Chondrocyte (in vitro differentiated cells): ENCODE measurements at regions not wholly inside any gene's neighbourhood (a gene's known extent, or its start where the extent isn't known, plus 50 kb on each side); places are given as distances from the start of the nearest gene placed in this dataset.

Source experiments
- DNase-seq: peaks from one replicate; pipeline ENCODE4 v3.0.0; 2021; ENCODE audit warnings: mixed read lengths, low spot score
- H3K27ac Mint-ChIP-seq: one replicate; pipeline ENCODE4 v1.8.0; 2021; ENCODE audit warnings: mild to moderate bottlenecking, moderate library complexity, mixed read lengths; ENCODE audit not compliant: unreplicated experiment
- H3K27me3 Mint-ChIP-seq: 2 replicates; pipeline ENCODE4 v1.8.0; 2021; ENCODE audit warnings: low read depth, mixed read lengths
- H3K36me3 Mint-ChIP-seq: 2 replicates; pipeline ENCODE4 v1.8.0; 2021; ENCODE audit warnings: low read depth, mixed read lengths
- H3K4me1 Mint-ChIP-seq: 2 replicates; pipeline ENCODE4 v1.8.0; 2021; ENCODE audit warnings: low read depth, mild to moderate bottlenecking, mixed read lengths
- H3K4me3 Mint-ChIP-seq: one replicate; pipeline ENCODE4 v1.8.0; 2021; ENCODE audit warnings: mild to moderate bottlenecking, moderate library complexity, mixed read lengths; ENCODE audit not compliant: unreplicated experiment
- H3K9me3 Mint-ChIP-seq: 2 replicates; pipeline ENCODE4 v1.8.0; 2021; ENCODE audit warnings: low read depth, mixed read lengths
- CTCF ChIP-seq: fragments of 200-600 bp; sonication (generic); IDR thresholded peaks from 2 replicates; pipeline ENCODE4 v1.5.0; 2021; ENCODE audit warnings: antibody characterized with exemption, mild to moderate bottlenecking, moderate library complexity

- H3K27me3 Mint-ChIP-seq: peaks cover 28% of the 10 kb centered on the region
- no peaks in the 10 kb centered on the region for H3K4me1 Mint-ChIP-seq
- no peaks in the 10 kb centered on the region for H3K36me3 Mint-ChIP-seq
- H3K4me3 Mint-ChIP-seq: no peak overlapping the region
- no peaks in the 10 kb centered on the region for H3K9me3 Mint-ChIP-seq
- no peak for DNase-seq
- no peak overlapping the region for H3K27ac Mint-ChIP-seq
- no peak for TF ChIP-seq CTCF
Measured at GRCh38 chr5:172564883-172565282, 76.2 kb upstream of the NEURL1B start.

- Mint-ChIP-seq H3K4me1 (peaks cover 4% of the 10 kb centered on the region), H3K36me3 (no peaks in the 10 kb centered on the region), H3K4me3 (no peak overlapping the region), H3K27me3 (peaks cover 24% of the 10 kb centered on the region), H3K27ac (no peak overlapping the region), H3K9me3 (no peaks in the 10 kb centered on the region)
- DNase-seq: no peak
- TF ChIP-seq CTCF: no peak
Measured at GRCh38 chr5:172564188-172564587, 76.9 kb upstream of the NEURL1B start.

GRCh38 chr5:172562443-172562842 lies 78.6 kb upstream of the NEURL1B start:
- Mint-ChIP-seq H3K27me3 (peaks cover 24% of the 10 kb centered on the region), H3K4me1 (peaks cover 17% of the 10 kb centered on the region), H3K27ac (no peak overlapping the region), H3K4me3 (no peak overlapping the region), H3K9me3 (no peaks in the 10 kb centered on the region), H3K36me3 (no peaks in the 10 kb centered on the region)
- DNase-seq: no peak
- TF ChIP-seq CTCF: no peak

GRCh38 chr5:172561151-172561550 lies 79.9 kb upstream of the NEURL1B start:
- DNase-seq: no peak
- Mint-ChIP-seq H3K4me3 (no peak overlapping the region), H3K27ac (no peak overlapping the region), H3K27me3 (peaks cover 29% of the 10 kb centered on the region), H3K9me3 (no peaks in the 10 kb centered on the region), H3K36me3 (no peaks in the 10 kb centered on the region), H3K4me1 (peaks cover 26% of the 10 kb centered on the region)
- TF ChIP-seq CTCF: no peak

- Mint-ChIP-seq H3K9me3 (no peaks in the 10 kb centered on the region), H3K4me1 (peaks cover 26% of the 10 kb centered on the region), H3K27ac (peak overlapping the region; percentile 3), H3K27me3 (peaks cover 27% of the 10 kb centered on the region), H3K36me3 (no peaks in the 10 kb centered on the region), H3K4me3 (peak overlapping the region; percentile 52)
- peak; percentile 52 for DNase-seq
- TF ChIP-seq CTCF: no peak
Measured at GRCh38 chr5:172559004-172559932, 81.8 kb upstream of the NEURL1B start.
